Activated T-cell treated with anti-CD3 and anti-CD28 coated beads for 4 hours (primary cell): ENCODE measurements at regions not wholly inside any gene's neighbourhood (a gene's known extent, or its start where the extent isn't known, plus 50 kb on each side); places are given as distances from the start of the nearest gene placed in this dataset.
"Not testable (repeated sequence)": the region's sequence is repeated elsewhere in the genome, so short reads cannot be mapped to it uniquely, and the experiment has no call there.

Experiments used
- DNase-seq: peaks from one replicate; pipeline ENCODE4 v3.0.0-alpha.2; 2020

DNA sequence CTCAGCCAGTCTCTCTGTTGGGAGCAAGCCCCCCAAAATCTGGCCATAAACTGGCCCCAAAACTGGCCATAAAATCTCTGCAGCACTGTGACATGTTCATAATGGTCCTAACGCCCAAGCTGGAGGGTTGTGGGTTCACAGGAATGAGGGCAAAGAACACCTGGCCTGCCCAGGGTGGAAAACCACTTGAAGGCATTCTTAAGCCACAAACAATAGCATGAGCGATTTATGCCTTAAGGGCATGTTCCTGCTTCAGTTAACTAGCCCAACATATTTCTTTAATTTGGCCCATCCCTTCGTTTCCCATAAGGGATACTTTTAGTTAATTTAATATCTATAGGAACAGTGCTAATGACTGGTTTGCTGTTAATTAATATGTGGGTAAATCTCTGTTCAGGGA lies 205.8 kb downstream of the ALG10 start:
- not testable (repeated sequence) for DNase-seq

DNA sequence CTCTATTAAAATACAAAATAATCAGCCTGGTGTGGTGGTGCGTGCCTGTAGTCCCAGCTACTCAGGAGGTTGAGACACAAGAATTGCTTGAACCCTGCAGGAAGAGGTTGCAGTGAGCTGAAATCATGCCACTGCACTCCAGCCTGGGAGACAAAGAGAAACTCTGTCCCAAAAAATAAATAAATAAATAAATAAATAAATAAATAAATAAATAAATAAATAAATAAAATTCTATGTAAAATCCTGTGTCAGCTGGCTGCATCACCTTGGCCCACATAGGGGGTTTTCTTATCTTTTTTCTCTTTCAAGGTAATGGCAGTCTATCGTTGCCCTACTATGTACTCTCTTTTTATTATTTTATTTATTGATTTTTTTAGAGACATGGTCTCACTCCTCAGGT lies 206.7 kb downstream of the ALG10 start:
- DNase-seq = not testable (repeated sequence)

DNA sequence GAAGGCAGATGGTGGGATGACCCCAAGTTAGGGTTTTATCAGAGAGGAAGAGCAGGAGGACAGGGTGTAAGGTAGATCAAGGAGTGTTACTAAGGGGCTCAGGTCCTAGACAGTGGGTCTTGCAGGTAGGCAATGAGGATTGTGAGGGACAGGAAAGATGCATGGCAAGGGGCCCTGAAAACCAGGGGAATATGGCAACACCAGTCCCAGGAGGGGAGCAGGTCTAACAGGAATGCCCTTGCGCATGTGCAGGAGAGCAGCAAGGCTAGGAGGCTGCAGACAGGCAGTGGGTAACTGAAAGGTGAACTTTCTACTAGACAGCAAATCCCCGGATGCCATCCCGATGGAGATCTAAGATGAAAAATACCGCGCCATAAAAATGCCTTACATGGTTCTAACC lies 211.3 kb downstream of the ALG10 start:
- DNase-seq = no peak

DNA sequence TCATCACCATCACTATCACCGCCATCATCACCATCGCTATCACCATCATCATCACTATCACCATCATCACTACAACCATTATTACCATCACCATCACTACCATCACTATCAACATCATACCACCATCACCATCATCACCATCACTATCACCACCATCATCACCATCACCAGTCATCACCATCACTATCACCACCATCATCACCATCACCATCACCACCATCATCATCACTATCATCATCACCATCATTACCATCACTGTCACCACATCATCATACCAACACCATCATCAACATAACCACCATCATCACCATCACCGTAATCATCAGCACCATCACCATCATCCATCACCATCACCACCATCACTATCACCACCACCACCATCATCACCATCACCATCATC lies 213.8 kb downstream of the ALG10 start:
- DNase-seq = no peak

DNA sequence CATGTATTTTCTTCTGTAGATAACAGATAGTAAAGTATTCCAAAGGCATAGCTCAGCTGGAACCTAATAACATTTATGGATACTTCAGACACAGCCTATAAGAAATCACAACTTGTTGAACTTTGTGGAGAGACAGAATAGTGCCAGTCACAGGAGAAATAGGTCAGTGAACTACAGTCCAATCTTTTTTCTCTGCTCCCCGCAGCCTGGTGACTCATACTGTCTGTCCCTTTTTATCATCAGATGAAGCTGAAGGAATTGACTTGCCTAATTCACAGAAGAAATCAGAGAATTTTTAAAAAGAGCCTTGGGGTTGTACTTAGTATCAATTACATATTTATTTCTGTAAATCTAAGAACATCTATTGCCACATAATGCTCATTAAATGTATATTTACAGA lies 222.3 kb downstream of the ALG10 start:
- DNase-seq = no peak

DNA sequence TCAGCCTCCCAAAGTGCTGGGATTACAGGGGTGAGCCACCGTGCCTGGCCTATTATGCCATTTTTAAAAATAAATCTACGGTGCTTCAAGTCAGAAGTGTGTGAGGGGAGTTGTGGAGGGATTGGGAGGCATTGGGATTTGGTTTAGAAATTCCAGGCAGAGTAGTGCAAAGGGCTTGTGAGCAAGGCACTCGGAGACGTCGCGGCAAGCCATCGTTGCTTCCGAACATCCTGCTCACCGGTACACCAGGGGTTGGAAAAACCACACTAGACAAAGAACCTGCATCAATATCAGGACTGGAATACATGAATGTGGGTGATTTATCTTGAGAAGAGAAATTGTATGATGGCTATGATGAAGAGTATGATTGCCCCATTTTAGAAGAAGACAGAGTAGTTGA lies 227.0 kb downstream of the ALG10 start:
- no peak for DNase-seq

DNA sequence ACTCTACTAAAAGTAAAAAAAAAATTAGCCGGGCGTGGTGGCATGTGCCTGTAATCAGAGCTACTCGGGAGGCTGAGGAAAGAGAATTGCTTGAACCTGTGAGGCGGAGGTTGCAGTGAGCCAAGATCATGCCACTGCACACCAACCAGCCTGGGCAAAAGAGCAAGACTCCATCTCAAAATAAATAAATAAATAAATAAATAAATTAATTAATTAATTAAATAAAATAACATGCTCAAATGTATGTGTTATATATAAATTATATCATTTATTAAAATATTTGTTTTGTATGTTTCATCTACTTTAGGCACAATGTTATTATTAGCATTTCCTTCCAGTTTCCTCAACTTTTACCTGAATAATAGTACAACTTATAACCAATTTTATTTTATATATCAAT lies 229.6 kb downstream of the ALG10 start:
- DNase-seq = not testable (repeated sequence)

DNA sequence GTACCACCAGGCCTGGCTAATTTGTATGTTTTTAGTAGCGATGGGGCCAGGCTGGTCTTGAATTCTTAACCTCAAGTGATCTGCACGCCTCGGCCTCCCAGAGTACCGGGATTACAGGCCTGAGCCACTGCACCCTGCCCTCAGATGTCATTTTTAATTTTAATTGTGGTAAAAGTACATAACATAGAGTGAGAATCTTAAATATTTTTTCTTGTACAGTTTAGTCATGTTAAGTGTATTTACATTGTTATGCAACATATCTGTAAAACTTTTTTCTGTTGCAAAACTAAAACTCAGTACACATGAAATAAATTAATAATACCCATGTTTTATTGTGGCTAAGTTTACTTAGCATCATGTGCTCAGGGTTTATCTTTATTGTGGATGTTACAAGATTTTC lies 231.4 kb downstream of the ALG10 start:
- no peak for DNase-seq

DNA sequence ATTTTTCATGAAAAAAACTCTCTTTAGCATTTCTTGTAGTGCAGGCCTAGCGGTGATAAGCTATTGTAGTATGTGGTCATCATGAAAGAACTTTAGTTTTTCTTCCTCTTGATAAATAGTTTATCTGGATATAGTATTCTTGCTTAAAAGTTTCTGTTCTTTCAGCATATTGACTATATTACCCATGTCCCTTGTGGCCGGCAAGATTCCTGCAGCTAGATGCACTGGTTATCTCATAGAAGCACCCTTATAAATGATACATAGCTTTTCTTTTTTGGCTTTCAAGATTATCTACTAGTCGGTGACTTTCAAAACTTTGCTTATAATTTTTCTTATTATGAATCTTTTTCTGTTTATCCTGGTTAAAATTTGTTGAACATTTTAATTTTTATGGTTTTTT lies 234.8 kb downstream of the ALG10 start:
- no peak for DNase-seq

DNA sequence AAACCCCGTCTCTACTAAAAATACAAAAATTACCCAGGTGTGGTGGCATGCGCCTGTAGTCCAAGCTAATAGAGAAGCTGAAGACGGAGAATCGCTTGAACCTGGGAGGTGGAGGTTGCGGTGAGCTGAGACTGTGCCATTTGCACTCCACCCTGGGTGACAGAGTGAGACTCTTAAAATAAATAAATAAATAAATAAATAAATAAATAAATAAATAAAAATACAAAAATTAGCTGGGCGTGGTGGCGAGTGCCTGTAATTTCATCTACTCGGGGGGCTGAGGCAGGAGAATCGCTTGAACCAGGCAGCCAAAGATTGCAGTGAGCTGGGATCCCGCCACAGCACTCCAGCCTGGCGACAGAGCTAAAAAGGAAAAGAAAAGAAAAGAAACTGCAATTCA lies 239.8 kb downstream of the ALG10 start:
- not testable (repeated sequence) for DNase-seq

DNA sequence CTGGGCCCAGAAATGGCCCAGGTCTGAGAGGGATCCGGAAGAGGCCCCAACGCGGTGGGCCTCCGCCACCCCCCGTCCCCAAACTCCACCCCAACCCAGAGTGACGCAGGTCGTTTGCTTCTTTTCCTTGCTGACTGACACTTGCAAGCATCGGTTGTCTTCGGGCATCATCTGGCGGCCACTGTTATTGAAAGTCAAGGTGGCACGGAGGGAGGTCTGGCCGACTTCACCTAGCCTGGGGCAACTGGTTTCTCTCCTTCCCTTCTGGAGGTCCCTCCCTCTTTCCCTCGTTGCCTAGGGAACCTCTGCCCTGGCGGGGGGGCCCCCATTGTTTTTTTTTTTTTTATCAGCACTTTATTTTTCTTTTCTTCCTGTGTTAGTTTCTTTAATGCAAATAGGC lies 241.8 kb downstream of the ALG10 start:
- DNase-seq = no peak

DNA sequence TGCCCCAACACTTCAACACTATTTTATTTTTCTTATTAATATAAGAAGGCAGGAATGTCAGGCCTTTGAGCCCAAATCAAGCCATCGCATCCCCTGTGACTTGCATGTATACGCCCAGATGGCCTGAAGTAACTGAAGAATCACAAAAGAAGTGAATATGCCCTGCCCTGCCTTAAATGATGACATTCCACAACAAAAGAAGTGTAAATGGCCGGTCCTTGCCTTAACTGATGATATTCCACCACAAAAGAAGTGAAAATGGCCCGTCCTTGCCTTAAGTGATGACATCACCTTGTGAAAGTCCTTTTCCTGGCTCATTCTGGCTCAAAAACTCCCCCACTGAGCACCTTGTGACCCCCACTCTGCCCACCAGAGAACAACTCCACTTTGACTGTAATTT lies 251.4 kb downstream of the ALG10 start:
- not testable (repeated sequence) for DNase-seq

DNA sequence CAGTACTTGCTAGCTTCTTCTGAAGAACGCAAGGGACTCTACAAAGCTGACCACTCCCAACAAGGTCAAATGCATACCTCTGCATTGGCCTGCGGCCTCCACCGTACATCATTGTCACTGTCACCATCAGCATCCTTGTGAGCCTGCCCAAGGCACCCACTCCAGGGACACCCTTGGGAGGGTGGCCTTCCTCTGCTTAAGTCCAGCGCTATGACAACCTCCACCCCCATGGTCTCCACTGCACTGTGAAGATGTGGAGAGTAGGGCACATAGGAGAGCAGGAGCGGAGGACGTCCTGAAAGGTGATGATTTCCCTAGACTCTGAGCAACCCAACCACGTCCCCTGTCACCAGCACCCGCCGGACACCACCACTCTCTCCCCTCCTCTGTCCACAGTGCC lies 252.8 kb downstream of the ALG10 start:
- no peak for DNase-seq

DNA sequence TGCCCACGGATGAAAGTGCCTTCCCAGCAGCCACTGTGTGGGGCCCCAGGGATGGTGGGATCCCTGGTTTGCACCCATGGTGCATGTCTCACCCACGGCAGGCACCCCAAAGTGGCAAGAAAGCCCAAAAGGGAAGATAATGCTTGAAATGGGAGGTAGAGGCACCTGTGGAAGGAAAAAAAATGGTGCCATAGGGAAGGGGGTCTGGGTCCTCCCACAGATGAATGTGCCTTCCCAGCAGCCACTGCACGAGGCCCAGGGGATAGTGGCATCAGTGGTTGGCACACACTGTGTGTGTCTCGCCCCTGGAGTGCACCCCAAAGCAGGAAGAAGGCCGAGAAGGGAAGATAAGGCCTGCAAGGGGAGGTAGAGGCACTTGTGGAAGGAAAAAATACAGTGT lies 264.2 kb downstream of the ALG10 start:
- no peak for DNase-seq

DNA sequence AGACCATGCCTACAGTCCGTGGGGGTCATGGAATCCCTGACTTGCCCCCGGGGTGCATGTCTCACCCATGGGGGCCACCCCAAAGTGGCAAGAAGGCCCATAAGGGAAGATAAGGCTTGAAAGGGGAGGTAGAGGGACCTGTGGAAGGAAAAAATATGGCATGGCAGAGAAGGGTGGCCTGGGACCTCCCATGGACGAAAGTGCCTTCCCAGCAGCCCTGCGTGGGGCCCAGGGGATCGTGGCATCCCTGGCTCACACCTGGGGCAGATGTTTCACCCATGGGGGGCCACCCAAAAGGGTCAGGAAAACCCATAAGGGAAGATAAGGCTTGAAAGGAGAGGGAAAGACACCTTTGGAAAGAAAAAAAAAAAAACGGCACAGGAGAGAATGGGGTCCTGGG lies 264.6 kb downstream of the ALG10 start:
- DNase-seq = no peak

DNA sequence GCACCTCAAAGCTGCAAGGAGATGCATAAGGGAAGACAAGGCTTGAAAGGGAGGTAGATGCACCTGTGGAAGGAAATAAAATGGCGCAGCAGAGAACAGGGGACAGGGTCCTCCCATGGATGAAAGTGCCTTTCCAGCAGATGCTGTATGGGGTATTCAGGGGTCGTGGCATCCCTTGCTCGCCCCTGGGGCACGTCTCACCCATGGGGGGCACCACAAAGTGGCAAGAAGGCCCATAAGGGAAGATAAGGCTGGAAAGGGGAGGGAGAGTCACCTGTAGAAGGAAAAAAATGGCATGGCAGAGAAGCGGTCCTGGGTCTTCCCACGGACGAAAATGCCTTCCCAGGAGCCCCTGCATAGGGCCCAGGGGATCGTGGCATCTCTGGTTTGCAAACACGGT lies 265.1 kb downstream of the ALG10 start:
- no peak for DNase-seq

DNA sequence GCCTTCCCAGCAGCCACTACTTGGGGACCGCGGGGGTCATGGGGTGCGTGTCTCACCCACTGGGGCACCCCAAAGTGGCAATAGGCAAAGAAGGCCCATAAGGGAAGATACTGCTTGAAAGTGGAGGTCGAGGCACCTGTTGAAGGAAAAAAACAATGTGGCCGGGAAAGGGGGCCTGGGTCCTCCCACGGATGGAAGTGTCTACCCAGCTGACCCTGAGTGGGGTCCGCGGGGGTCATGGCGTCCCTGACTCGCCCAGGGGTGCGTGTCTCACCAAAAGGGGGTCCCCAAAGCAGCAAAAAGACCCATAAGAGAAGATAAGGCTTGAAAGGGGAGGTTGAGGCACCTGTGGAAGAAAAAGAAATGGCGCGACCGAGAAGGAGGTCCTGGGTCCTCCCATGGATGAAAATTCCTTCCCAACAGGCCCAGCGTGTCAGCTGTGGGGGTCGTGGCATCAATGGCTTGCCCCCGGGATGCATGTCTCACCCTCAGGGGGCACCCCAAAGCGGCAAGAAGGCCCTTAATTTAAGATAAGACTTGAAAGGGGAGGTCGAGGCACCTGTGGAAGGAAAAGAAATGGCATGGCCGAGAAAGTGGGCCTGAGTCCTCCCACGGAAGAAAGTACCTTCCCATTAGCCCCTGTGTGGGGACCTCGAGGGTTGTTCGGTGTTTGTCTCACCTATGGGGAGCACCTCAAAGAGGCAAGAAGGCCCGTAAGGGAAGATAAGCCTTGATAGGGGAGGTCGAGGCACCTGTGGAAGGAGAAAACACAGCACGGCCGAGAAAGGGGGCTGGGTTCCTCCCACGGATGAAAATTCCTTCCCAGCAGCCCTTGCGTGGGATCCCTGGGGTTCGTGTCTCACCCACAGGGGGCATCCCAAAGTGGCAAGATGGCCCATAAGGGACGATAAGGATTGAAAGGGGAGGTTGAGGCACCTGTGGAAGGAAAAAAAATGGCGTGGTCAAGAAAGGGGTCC lies 266.0 kb downstream of the ALG10 start:
- DNase-seq = no peak

DNA sequence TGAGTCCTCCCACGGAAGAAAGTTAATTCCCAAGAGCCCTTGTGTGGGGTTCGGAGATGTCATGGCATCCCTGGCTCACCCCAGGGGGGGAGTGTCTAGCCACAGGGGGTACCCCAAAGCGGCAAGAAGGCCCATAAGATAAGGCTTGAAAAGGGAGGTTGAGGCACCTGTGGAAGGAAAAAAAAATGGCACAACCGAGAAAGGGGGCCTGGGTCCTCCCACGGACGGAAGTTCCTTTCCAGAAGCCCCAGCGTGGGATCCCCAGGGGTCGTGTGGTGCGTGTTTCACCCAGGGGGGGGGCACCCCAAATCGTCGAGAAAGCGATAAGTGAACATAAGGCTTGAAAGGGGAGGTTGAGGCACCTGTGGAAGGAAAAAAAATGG lies 266.7 kb downstream of the ALG10 start:
- no peak for DNase-seq

DNA sequence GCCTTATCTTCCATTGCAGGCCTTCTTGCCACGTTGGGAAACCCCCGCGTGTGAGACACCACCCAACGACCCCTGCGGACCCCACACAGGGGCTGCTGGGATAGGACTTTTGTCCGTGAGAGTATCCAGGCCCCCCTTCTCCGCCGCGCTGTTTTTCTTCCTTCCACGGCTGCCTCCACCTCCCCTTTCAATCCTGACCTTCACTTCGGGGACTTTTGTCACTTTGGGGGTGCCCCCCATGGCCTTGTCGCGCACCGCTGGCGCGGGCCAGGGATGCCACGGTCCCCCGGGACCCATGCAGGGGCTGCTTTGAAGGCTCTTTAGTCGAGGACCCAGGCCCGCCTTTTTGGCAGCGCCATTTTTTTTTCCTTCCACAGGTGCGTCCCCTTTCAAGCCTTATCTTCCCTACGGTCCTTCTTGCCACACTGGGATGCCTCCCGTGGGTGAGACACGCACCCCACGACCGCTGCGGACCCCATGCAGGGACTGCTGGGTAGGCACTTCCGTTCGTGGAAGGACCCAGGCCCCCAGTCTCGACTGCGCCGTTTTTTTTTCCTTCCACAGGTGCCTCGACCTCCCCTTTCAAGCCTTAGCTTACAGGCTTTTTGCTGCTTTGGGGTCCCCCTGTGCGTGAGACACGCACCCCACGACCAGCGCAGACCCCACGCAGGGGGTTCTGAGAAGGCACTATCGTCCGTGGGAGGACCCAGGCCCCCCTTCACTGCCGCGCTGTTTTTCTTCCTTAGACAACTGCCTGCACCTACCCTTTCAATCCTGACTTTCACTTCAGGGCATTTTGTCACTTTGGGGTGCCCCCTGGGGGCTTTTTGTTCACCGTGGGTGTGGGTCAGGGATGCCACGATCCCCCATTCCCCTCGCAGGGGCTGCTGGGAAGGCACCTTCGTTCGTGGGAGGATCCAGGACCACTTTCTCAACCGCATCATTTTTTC lies 267.4 kb downstream of the ALG10 start:
- DNase-seq = no peak

DNA sequence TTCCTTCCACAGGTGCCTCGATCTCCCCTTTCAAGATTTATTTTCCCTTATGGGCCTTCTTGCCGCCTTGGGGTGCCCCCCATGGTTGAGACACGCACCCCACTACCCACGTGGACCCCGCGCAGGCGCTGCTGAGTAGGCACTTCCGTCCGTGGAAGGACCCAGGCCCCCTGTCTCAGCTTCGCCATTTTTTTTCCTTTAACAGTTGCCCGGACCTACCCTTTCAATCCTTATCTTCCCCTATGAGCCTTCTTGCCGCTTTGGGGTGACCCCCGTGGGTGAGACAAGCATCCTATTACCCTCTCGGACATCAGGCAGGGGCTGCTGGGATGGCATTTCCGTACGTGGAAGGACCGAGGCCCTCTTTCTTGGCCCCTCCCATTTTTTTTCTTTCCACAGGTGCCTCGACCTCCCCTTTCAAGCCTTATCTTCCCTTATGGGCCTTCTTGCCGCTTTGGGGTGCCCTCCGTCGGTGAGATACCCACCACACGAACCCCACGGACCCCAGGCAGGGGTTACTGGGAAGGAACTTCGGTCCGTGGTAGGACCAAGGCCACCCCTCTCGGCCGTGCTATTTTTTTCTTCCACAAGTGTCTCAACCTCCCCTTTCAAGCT lies 268.2 kb downstream of the ALG10 start:
- no peak for DNase-seq

DNA sequence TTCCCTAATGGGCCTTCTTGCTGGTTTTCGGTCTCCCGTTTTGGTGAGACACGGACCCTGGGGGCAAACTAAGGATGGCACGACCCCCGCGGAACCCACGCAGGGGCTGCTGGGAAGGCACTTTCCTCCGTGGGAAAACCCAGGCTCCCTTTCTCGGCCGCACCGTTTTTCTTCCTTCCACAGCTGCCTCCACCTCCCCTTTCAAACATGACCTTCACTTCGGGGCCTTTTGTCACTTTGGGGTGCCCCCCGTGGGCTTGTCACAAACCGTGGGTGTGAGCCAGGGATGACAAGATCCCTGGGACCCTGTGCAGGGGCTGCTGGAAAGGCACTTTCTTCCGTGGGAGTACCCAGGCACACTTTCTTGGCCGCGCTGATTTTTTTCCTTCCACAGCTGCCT lies 268.7 kb downstream of the ALG10 start:
- DNase-seq = no peak

DNA sequence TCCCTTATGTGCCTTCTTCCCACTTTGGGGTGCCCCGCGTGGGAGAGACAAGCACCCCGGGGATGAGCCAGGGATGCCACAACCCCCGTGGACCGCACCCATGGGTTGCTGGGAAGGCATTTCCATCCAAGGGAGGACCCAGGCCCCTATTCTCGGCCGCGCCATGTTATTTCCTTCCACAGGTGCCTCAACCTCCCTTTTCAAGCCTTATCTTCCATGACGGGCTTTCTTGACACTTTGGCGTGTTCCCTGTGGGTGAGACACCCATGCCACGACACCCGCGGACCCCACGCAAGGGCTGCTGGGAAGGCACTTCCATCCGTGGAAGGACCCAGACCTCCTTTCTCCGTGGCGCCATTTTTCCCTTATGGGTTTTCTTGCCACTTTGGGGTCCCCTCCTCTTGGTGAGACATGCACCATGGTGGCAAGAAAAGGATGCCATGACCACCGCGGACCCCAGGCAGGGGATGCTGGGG lies 269.2 kb downstream of the ALG10 start:
- DNase-seq = no peak
